ENCODE measurements at regions not wholly inside any gene's neighbourhood (a gene's known extent, or its start where the extent isn't known, plus 50 kb on each side); places are given as distances from the start of the nearest gene placed in this dataset.

DNA sequence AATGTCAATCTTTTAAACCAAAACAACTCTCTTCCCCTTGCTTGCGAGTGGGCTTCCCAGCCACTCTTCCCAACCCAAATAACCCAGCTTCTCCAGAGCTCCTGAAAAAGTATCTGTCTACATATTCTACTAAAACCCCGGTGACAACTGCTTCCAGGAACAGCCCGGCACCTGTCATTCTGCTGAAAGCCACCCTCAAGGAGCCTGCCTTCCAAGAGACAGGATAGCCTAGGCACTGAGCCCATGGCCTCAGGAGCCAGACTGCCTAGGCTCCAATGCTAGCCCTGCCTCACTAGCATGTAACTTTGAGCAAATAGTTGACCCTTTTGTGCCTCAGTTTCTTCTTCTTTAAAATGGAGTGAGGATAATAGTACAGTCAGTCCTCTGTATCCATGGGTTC lies 459.8 kb downstream of the SOX6 start:
- TF ChIP-seq, protein P1, sequence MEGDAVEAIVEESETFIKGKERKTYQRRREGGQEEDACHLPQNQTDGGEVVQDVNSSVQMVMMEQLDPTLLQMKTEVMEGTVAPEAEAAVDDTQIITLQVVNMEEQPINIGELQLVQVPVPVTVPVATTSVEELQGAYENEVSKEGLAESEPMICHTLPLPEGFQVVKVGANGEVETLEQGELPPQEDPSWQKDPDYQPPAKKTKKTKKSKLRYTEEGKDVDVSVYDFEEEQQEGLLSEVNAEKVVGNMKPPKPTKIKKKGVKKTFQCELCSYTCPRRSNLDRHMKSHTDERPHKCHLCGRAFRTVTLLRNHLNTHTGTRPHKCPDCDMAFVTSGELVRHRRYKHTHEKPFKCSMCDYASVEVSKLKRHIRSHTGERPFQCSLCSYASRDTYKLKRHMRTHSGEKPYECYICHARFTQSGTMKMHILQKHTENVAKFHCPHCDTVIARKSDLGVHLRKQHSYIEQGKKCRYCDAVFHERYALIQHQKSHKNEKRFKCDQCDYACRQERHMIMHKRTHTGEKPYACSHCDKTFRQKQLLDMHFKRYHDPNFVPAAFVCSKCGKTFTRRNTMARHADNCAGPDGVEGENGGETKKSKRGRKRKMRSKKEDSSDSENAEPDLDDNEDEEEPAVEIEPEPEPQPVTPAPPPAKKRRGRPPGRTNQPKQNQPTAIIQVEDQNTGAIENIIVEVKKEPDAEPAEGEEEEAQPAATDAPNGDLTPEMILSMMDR (IDR thresholded peaks at IDR 0.05) = no peak
- Mint-ChIP-seq H3K4me1 (ENCODE audit: low read depth) (no peaks in the 10 kb centered on the region), H3K9me3 (no peaks in the 10 kb centered on the region), H3K27me3 (no peaks in the 10 kb centered on the region), H3K36me3 (ENCODE audit: low read depth) (no peaks in the 10 kb centered on the region), H3K4me3 (no peak overlapping the region), H3K27ac (no peak overlapping the region)
- Histone ChIP-seq H3K27me3 (ENCODE audit: control insufficient read depth in 1 of 2, insufficient read depth in 2 of 2, low read length in 2 of 2) (no peaks in the 10 kb centered on the region), H3K36me3 (ENCODE audit: insufficient read depth, low read length) (no peaks in the 10 kb centered on the region), H3K27ac (ENCODE audit: low read depth in 1 of 2, low read length in 2 of 2) (no peak overlapping the region), H3K9me3 (ENCODE audit: control insufficient read depth in 1 of 2, insufficient read depth in 1 of 2, low read length in 2 of 2) (peaks cover 0 to 5% of the 10 kb centered on the region in 2 experiments), H3K4me1 (ENCODE audit: insufficient read depth, low read length) (no peaks in the 10 kb centered on the region), H3K4me3 (ENCODE audit: low read length) (no peak overlapping the region)
- ATAC-seq (ENCODE audit: poor library complexity) (no peak), DNase-seq (no peak)
- intact Hi-C loops (cut with DNase I, micrococcal nuclease) = no loop called here
- ChIA-PET CTCF (no interaction called here), POLR2A (no interaction called here)

DNA sequence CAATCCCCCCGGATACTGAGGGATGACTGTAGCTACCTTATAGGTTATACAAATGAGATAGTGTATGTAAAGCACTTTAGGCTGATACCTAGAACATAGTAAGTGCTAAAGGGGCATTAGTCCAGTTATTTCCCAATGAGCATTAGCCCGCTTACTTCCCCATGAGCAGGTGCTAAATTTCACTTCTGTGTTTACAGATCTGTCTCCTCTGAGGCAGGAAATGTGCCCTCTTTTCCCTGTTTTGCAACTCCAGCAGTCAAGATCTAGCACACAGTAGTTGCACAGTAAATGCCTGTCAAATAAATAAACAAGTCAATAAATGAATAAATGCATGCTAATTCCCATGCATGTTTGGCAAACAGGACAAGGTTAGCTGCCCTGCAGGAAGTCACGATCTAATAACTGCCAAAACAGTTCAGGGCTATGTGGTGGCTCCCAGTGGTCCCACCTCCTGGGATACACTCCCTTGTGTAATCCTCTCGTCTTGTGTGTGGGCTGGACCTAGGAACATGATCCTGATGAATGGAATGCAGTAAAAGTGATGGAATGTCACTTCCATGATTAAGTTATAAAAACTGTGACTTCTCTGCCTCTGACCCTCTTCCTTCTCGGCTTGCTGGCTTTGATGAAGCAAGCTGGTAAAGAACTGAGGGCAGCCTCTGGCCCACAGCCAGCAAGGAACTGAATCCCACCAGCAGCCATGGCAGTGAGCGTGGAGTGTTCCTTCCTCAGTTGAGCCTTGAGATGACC lies 459.0 kb downstream of the SOX6 start:
- H3K27me3 ChIP-seq (ENCODE audit: control insufficient read depth in 1 of 2, insufficient read depth in 2 of 2, low read length in 2 of 2) = no peaks in the 10 kb centered on the region
- ATAC-seq (ENCODE audit: poor library complexity) (no peak), DNase-seq (no peak)
- H3K4me3 ChIP-seq (ENCODE audit: low read length) = no peak overlapping the region
- Mint-ChIP-seq H3K9me3 (no peaks in the 10 kb centered on the region), H3K27me3 (no peaks in the 10 kb centered on the region), H3K4me3 (no peak overlapping the region), H3K27ac (no peak overlapping the region), H3K4me1 (ENCODE audit: low read depth) (no peaks in the 10 kb centered on the region), H3K36me3 (ENCODE audit: low read depth) (no peaks in the 10 kb centered on the region)
- TF ChIP-seq, protein P1 (IDR thresholded peaks at IDR 0.05) = no peak
- ChIA-PET CTCF (no interaction called here), POLR2A (no interaction called here)
- peaks cover 0 to under 1% of the 10 kb centered on the region in 2 experiments for H3K9me3 ChIP-seq (ENCODE audit: control insufficient read depth in 1 of 2, insufficient read depth in 1 of 2, low read length in 2 of 2)
- no peaks in the 10 kb centered on the region for H3K36me3 ChIP-seq (ENCODE audit: insufficient read depth, low read length)
- H3K4me1 ChIP-seq (ENCODE audit: insufficient read depth, low read length) = no peaks in the 10 kb centered on the region
- intact Hi-C loops (cut with DNase I, micrococcal nuclease) = no loop called here
- no peak overlapping the region for H3K27ac ChIP-seq (ENCODE audit: low read depth in 1 of 2, low read length in 2 of 2)

DNA sequence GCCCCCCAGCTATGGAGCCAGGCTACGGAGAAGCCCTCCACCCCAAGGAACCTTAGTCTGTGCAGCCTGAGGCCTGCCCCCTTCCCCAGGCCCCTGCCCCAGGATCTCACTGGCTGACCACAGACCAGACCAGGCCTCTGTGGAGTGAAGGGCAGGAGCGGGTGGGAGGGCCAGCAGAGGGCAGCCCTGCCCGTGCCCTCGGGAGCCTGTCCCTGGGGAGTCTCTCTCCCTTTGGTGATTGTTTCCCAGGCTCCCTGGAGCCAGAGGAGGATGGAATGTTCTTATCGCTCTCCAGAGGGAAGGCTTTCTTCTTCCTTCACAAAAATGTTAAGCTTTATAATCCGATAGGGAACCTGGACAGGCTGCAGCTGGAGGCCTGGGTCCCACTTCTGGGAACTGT lies 455.3 kb downstream of the SOX6 start:
- H3K4me1 ChIP-seq (ENCODE audit: insufficient read depth, low read length) = no peaks in the 10 kb centered on the region
- no peak overlapping the region for H3K4me3 ChIP-seq (ENCODE audit: low read length)
- no peak overlapping the region for H3K27ac ChIP-seq (ENCODE audit: low read depth in 1 of 2, low read length in 2 of 2)
- ATAC-seq (ENCODE audit: poor library complexity) (no peak), DNase-seq (no peak)
- intact Hi-C loops (cut with DNase I, micrococcal nuclease) = no loop called here
- TF ChIP-seq, protein P1 (IDR thresholded peaks at IDR 0.05) = no peak
- POLR2A ChIA-PET = no interaction called here
- no peaks in the 10 kb centered on the region for H3K27me3 ChIP-seq (ENCODE audit: control insufficient read depth in 1 of 2, insufficient read depth in 2 of 2, low read length in 2 of 2)
- Mint-ChIP-seq H3K36me3 (ENCODE audit: low read depth) (no peaks in the 10 kb centered on the region), H3K9me3 (no peaks in the 10 kb centered on the region), H3K27me3 (no peaks in the 10 kb centered on the region), H3K4me3 (no peak overlapping the region), H3K4me1 (ENCODE audit: low read depth) (no peaks in the 10 kb centered on the region), H3K27ac (no peak overlapping the region)
- H3K9me3 ChIP-seq (ENCODE audit: control insufficient read depth in 1 of 2, insufficient read depth in 1 of 2, low read length in 2 of 2) = peaks cover 0 to 14% of the 10 kb centered on the region in 2 experiments
- H3K36me3 ChIP-seq (ENCODE audit: insufficient read depth, low read length) = no peaks in the 10 kb centered on the region
- CTCF ChIA-PET = no interaction called here
